Activated naive CD8-positive, alpha-beta T cell treated with anti-CD3 and anti-CD28 coated beads, Interleukin-2, amount 50 U/mL, for 24 hours (primary cell): ENCODE measurements at regions not wholly inside any gene's neighbourhood (a gene's known extent, or its start where the extent isn't known, plus 50 kb on each side); places are given as distances from the start of the nearest gene placed in this dataset.

Source experiments
- ATAC-seq: fragments of 150-1000 bp; cut with Tn5 transposase; one replicate; pipeline ENCODE4 v1.10.0; 2021
- DNase-seq: peaks from one replicate; pipeline ENCODE4 v3.0.0; 2021
- H3K27ac Mint-ChIP-seq: one replicate; pipeline ENCODE4 v1.8.0; 2021; ENCODE audit warnings: mild to moderate bottlenecking, mixed read lengths
- H3K27me3 Mint-ChIP-seq: one replicate; pipeline ENCODE4 v1.8.0; 2021; ENCODE audit warnings: mixed read lengths
- H3K36me3 Mint-ChIP-seq: one replicate; pipeline ENCODE4 v1.8.0; 2021; ENCODE audit warnings: low read depth, mixed read lengths
- H3K4me1 Mint-ChIP-seq: one replicate; pipeline ENCODE4 v1.8.0; 2021; ENCODE audit warnings: mixed read lengths
- H3K4me3 Mint-ChIP-seq: one replicate; pipeline ENCODE4 v1.8.0; 2021; ENCODE audit warnings: mild to moderate bottlenecking, moderate library complexity, mixed read lengths
- H3K9me3 Mint-ChIP-seq: one replicate; pipeline ENCODE4 v1.8.0; 2021; ENCODE audit warnings: mixed read lengths

DNA sequence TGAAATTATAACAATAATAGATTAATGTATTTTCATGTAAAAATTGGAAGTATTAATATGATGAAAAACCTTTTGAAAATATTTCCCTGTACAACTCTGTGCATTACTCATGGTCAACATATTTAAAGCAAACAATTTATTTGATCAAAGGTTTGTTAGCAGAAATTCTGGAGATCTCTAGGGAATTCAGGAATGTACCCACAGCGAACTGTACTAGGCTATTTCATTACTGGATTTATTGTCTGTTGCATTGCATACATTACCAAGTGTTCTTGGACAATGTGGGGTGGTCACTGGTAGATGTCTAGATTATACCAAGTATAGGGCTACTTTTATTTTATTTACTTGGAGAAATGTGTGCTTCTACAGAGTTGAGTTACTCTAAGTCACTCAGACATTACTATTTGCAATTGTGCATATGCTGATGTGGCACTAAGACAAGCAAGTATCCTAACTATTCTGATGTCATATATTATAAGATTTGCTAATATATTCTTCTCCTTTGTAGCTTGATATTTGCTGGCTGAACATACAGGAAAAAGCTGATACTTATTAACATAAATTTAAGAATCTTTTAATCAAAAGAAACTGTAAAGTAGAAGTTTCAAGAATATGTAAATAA, 323.3 kb downstream of the CCER1 start:
- no peaks in the 10 kb centered on the region for H3K27me3 Mint-ChIP-seq
- H3K36me3 Mint-ChIP-seq: no peaks in the 10 kb centered on the region
- no peak for ATAC-seq
- no peaks in the 10 kb centered on the region for H3K4me1 Mint-ChIP-seq
- DNase-seq: no peak
- no peak overlapping the region for H3K27ac Mint-ChIP-seq
- peaks cover 12% of the 10 kb centered on the region for H3K9me3 Mint-ChIP-seq
- no peak overlapping the region for H3K4me3 Mint-ChIP-seq

DNA sequence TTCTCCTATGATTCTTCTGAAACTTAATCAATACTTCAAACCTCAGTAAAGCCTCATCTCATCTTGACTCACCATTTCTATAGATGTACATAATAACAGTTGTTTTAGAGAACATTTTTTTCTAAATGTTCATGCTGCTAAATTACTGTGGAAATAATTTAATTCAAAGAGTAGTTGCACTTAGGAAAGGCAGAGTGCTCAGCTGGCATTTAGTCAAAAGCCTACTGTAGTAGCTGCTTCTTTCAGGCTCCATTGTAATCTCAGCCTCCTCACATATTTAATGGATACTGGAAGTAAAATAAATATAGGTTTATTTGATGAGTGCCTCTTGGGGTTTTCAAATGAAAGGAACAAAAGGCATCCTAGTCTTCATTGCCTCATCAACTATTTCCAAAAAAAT, 325.0 kb downstream of the CCER1 start:
- Mint-ChIP-seq H3K36me3 (no peaks in the 10 kb centered on the region), H3K27ac (no peak overlapping the region), H3K4me1 (no peaks in the 10 kb centered on the region), H3K4me3 (no peak overlapping the region), H3K27me3 (no peaks in the 10 kb centered on the region), H3K9me3 (peaks cover 12% of the 10 kb centered on the region)
- ATAC-seq (no peak), DNase-seq (no peak)

DNA sequence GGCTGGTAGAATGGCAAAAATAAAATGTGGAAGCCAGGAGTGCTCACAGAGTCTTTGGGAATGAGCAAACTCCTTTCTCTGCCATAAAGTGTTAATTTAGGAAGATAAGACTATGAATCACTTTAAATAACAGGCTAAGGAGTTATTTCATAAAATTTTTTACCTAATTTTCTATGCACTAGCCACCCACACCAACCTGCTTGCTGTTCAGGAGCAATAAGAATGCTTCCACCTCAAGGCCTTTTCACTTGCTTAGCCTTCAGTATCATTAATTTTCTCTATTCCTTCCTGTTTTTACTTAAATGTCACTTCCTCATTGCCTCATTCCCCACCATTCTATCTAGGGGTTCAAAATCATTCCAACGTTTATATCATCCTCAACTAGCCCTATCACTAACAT, 326.8 kb downstream of the CCER1 start:
- H3K4me3 Mint-ChIP-seq: no peak overlapping the region
- ATAC-seq: no peak
- no peak for DNase-seq
- H3K4me1 Mint-ChIP-seq: no peaks in the 10 kb centered on the region
- no peaks in the 10 kb centered on the region for H3K36me3 Mint-ChIP-seq
- H3K27me3 Mint-ChIP-seq: no peaks in the 10 kb centered on the region
- H3K9me3 Mint-ChIP-seq: peaks cover 6% of the 10 kb centered on the region
- no peak overlapping the region for H3K27ac Mint-ChIP-seq

DNA sequence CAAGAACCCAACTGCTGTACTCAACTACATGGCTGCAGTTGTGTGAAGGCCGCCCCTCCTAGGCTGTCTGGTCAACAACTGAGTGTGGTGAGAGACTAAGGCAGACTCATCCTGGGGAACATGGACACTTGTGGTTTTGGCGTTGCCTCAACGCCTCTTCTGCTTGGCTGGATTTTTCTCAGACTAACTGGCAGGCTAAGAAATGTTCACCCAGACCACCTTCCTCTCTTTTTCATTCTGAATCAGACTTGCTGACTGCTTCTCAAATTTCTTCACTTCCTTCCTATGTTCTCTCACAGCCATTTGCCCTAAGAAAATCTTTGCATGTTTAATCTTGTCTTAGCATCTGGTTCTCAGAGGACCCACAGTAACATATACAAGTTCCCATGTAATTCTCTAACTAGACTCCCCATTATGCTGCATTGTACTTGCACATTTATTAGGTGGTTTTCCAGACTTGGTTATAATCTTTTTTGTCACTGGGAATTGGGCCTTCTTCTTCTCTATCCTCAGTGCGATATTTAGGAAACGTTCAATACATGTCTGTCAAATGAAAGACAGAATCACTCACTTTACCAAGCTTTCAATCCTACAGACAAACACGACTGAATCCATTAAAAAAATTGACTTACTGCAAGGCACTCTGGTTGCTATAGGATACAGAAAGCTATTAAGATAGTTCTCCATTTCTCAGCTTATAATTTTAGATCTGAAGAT, 327.6 kb downstream of the CCER1 start:
- no peak for ATAC-seq
- no peak overlapping the region for H3K27ac Mint-ChIP-seq
- no peaks in the 10 kb centered on the region for H3K36me3 Mint-ChIP-seq
- peaks cover 4% of the 10 kb centered on the region for H3K9me3 Mint-ChIP-seq
- DNase-seq: no peak
- H3K4me1 Mint-ChIP-seq: no peaks in the 10 kb centered on the region
- H3K4me3 Mint-ChIP-seq: no peak overlapping the region
- H3K27me3 Mint-ChIP-seq: no peaks in the 10 kb centered on the region

DNA sequence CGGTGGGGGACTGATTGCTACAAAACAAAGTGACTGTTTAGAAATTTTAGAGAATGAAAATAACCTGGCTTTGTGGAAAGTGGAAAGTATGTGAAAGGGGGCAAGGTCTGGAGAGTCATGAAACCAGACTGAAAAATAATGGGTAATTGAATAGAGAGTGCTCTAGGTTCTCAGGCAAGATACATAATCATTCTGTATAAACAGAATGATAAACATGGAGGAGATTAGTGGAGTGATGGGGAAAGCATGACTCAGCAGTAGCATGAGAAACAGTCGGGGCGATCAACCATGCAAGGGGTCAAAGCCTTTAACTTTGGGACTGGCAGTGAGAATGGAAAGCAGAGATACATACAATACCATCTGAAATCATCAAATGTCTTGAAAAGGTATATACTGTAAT, 332.5 kb downstream of the CCER1 start:
- Mint-ChIP-seq H3K4me1 (no peaks in the 10 kb centered on the region), H3K27me3 (no peaks in the 10 kb centered on the region), H3K27ac (no peak overlapping the region), H3K9me3 (no peaks in the 10 kb centered on the region), H3K36me3 (no peaks in the 10 kb centered on the region), H3K4me3 (no peak overlapping the region)
- ATAC-seq (no peak), DNase-seq (no peak)

DNA sequence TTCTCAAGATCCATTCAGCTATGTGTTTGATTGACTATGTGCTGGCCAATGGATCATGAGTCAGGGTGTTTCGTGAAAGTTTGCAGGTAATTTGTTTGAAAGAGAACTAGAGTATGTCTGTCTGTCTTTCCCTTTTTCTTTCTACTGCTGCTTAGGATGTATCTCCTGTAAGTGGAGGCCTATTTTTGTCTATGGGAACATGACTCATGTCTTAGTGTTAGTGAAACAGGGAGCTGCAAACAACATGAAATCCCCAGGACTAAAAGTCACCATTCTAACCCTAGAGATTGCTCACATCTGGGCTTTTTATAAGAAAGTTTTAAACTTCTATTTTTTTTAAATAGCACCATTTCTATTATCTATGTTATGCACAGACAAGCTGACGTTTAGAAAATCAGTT, 333.0 kb downstream of the CCER1 start:
- Mint-ChIP-seq H3K4me3 (no peak overlapping the region), H3K27me3 (no peaks in the 10 kb centered on the region), H3K36me3 (no peaks in the 10 kb centered on the region), H3K27ac (no peak overlapping the region), H3K9me3 (no peaks in the 10 kb centered on the region), H3K4me1 (no peaks in the 10 kb centered on the region)
- ATAC-seq (no peak), DNase-seq (no peak)

DNA sequence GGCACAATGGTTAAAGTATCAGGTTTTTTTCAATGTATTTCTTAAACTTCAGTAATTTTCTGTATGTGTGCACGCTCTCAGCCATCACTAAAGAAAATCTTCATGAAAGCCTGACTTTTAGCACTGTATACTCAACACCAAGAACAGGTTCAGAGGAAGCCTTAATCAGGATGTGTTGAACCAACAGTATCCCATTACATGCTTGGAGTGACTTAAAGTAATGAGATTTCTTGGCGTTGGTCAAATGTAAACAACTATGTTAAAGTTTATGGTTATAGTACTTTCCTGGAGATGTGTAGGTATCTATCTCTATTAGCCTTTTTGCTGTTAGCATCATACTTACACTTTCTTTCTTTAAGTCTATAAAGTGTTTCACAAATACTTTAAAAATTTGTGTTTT, 335.0 kb downstream of the CCER1 start:
- H3K27me3 Mint-ChIP-seq: no peaks in the 10 kb centered on the region
- H3K4me1 Mint-ChIP-seq: no peaks in the 10 kb centered on the region
- H3K36me3 Mint-ChIP-seq: no peaks in the 10 kb centered on the region
- no peaks in the 10 kb centered on the region for H3K9me3 Mint-ChIP-seq
- H3K4me3 Mint-ChIP-seq: no peak overlapping the region
- ATAC-seq (no peak), DNase-seq (no peak)
- no peak overlapping the region for H3K27ac Mint-ChIP-seq

DNA sequence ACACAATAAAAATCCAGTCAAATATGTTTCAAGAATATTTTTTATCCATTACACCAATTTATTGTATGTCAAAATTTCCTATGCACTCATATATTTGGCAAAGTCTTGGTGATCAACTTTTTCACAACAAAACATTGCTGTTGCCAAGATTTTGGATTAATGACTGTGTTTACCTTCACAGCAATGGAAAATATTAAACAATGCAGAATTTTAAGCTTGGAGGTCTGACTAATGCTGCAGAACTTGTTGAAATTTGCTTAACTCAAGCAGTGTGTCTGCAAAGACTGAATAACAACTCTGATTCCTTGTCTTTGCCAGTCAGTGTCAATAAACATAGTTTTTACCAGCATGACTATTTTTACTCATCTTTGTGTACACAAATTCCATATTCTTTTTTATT, 336.4 kb downstream of the CCER1 start:
- Mint-ChIP-seq H3K4me1 (no peaks in the 10 kb centered on the region), H3K9me3 (no peaks in the 10 kb centered on the region), H3K4me3 (no peak overlapping the region), H3K27ac (no peak overlapping the region), H3K36me3 (no peaks in the 10 kb centered on the region), H3K27me3 (no peaks in the 10 kb centered on the region)
- no peak for ATAC-seq
- no peak for DNase-seq

DNA sequence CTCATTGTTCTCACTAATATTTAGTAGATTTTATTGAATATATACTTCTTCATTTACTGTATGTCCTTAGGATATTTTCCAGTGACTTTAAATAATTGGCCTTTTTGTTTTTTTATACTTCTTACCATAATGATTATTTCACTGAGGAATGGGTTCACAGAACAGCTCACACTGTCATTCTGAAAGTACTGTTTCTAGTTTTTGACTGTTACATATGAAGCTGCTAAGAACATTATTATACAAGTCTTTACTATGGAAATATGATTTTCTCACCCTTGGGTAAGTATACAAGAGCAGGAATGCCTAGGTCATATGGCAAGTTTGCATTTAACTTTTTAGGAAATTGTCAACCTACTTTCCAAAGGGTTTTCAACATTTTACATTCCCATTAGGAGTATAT, 343.1 kb downstream of the CCER1 start:
- H3K4me1 Mint-ChIP-seq: no peaks in the 10 kb centered on the region
- DNase-seq (no peak), ATAC-seq (no peak)
- H3K27me3 Mint-ChIP-seq: no peaks in the 10 kb centered on the region
- H3K36me3 Mint-ChIP-seq: no peaks in the 10 kb centered on the region
- H3K4me3 Mint-ChIP-seq: no peak overlapping the region
- H3K9me3 Mint-ChIP-seq: no peaks in the 10 kb centered on the region
- H3K27ac Mint-ChIP-seq: no peak overlapping the region

DNA sequence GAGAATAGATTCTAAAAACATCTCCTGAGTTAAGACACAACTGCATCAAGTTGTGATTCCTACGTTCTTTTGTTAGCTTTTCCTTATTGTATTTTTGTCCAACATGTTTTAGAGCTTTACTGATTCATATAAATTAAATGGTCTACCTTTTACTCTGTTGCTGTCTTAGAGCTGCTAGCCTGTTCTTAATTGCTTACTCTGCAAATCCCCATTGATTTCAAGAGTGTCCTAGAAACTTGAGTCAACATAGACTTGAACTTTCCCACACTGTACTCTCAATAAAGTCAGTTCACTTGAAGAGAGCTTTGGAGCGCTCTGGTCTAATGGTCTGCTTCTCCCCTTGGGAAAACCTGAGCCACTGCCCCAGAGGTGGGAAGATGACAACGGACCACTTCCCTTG, 343.9 kb downstream of the CCER1 start:
- DNase-seq (no peak), ATAC-seq (no peak)
- Mint-ChIP-seq H3K27me3 (no peaks in the 10 kb centered on the region), H3K27ac (no peak overlapping the region), H3K36me3 (no peaks in the 10 kb centered on the region), H3K4me3 (no peak overlapping the region), H3K4me1 (no peaks in the 10 kb centered on the region), H3K9me3 (no peaks in the 10 kb centered on the region)

DNA sequence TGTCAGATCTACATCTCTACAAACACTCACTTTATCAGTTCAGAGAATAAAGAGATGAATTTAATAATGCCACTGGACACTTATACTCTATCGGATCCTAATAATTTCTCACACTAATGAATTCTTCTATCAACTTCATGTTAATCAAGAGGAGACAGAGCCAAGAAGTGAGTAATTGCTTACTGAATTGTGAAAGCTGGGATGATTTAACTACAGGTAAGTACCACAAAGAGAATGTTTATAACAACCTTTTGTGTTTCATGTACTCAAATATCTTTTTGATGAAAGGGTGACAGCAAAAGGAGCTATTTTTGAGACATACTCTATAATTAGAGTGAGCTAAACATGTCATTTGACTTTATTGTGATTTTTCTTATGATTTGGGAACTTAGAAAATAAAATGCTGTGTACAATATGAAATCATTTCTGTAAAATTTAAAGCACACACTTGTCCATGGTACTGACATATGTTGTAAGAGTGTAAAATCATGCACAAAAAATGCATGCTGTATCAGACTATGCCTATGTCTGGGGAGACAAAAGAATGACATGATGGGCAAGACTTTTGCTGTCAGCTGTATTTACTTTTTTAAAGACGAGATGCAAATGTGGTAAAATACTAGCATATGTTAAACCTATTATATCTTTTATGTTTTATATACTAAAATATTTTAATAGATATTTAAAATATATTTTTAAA, 361.2 kb downstream of the CCER1 start:
- ATAC-seq (no peak), DNase-seq (no peak)
- Mint-ChIP-seq H3K9me3 (no peaks in the 10 kb centered on the region), H3K4me3 (no peak overlapping the region), H3K4me1 (no peaks in the 10 kb centered on the region), H3K27ac (no peak overlapping the region), H3K27me3 (no peaks in the 10 kb centered on the region), H3K36me3 (no peaks in the 10 kb centered on the region)

DNA sequence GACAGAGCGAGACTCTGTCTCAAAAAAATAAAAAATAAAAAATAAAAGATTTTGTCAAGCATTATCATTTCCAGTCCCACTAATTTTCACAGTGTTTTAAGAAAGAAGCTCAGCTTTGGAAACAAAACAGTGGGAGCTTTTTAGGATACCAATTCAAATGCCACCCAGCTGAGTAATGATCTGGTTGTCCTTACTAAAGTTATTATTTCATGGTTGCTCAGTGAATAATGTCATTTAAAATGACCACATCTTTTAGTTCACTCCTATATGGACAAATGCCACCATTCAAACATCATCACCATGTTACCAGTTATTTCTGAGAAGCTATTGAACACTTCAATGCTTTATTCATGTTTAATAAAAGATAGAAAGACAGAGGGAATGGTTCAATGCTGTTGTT, 365.0 kb downstream of the CCER1 start:
- Mint-ChIP-seq H3K27me3 (no peaks in the 10 kb centered on the region), H3K36me3 (no peaks in the 10 kb centered on the region)

DNA sequence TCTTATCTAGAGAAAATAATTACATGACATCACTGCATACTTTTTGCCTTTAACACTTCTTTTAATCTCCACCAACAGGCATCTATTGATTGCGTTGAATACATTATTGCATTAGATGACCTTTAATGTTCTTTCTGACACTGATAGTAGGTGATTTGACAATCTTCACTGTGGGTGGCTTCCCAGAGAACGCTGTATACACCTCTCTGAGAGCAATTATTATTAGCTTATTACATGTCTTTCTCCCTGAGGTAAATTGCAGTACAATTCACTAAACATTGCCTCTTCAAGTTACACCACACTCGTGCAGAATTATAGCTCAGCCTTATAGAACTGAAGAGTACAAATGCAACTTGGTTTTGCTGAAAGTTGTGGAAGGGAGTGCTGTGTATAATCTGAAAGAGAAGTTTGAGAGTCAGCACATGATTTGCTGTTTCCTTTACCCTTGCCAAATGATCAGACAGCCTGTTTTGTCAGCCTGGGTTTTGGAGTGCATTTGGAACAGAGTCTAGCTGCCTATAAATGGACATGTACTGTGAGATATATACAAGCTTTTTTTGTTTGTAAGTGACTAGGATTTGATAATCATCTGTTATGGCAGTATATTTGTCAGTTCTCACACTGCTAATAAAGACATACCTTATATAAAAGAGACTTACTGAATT, 369.2 kb downstream of the CCER1 start:
- ATAC-seq (no peak), DNase-seq (no peak)
- Mint-ChIP-seq H3K9me3 (peaks cover 4% of the 10 kb centered on the region), H3K27me3 (no peaks in the 10 kb centered on the region), H3K4me1 (no peaks in the 10 kb centered on the region), H3K4me3 (no peak overlapping the region), H3K27ac (no peak overlapping the region), H3K36me3 (no peaks in the 10 kb centered on the region)

More for the DNA sequence above, 365.0 kb downstream of the CCER1 start:
- Mint-ChIP-seq H3K27ac (no peak overlapping the region), H3K4me1 (no peaks in the 10 kb centered on the region), H3K4me3 (no peak overlapping the region), H3K9me3 (peaks cover 4% of the 10 kb centered on the region)
- no peak for DNase-seq
- ATAC-seq: no peak

DNA sequence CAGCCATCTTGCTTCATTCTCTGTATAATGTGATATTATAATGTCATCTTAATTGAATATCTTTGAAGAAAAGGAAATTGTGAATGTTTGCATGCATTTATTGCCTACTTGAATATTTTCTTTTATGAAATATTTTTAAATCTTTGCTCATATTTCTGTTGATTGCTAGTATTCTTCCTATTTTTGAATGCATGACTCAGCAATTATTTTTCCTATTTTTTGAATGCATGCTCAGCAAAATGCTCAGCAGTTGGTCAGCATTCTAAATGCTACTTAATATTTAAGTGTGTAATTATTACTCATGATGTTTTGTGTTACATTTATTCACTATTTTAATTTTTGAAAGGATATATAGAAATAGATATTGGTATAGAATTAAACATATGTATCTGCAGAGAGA, 378.3 kb downstream of the CCER1 start:
- Mint-ChIP-seq H3K36me3 (no peaks in the 10 kb centered on the region), H3K4me3 (no peak overlapping the region), H3K27ac (no peak overlapping the region), H3K9me3 (no peaks in the 10 kb centered on the region), H3K4me1 (no peaks in the 10 kb centered on the region), H3K27me3 (no peaks in the 10 kb centered on the region)
- ATAC-seq: no peak
- DNase-seq: no peak

DNA sequence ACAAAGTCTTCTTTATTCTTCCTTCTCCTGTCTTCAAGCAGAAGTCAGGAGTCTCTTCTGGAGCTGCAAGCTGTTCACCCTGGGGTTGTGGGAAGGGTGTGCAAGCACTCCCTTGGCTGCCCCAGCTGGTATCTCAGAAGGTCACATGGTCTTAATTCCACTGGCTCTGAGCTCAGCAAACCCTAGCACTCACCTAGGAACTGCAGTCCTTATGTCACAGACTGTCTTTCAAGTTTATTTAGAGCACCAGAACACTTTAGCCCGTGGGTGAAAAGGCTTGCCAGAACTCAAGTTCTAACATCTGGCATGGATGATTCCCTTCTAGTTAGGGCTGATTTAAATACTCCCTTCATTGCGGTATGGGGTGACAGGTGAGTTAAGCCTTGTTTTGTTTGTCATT, 379.0 kb downstream of the CCER1 start:
- H3K27ac Mint-ChIP-seq: no peak overlapping the region
- no peaks in the 10 kb centered on the region for H3K4me1 Mint-ChIP-seq
- no peaks in the 10 kb centered on the region for H3K27me3 Mint-ChIP-seq
- ATAC-seq: no peak
- no peaks in the 10 kb centered on the region for H3K36me3 Mint-ChIP-seq
- no peak overlapping the region for H3K4me3 Mint-ChIP-seq
- DNase-seq: no peak
- no peaks in the 10 kb centered on the region for H3K9me3 Mint-ChIP-seq
